KMS-11 (cell line): ENCODE measurements at regions not wholly inside any gene's neighbourhood (a gene's known extent, or its start where the extent isn't known, plus 50 kb on each side); places are given as distances from the start of the nearest gene placed in this dataset.
"Not testable (repeated sequence)": the region's sequence is repeated elsewhere in the genome, so short reads cannot be mapped to it uniquely, and the experiment has no call there.

Experiments
- H2AFZ ChIP-seq: fragments of 200-600 bp; sonication (generic); 2 replicates; pipeline ENCODE4 v1.6.1; 2016; ENCODE audit warnings: antibody characterized with exemption, mixed run types, low read depth
- H3K27ac ChIP-seq: fragments of 200-600 bp; sonication (generic); 2 replicates; pipeline ENCODE4 v1.6.1; 2016; ENCODE audit warnings: mild to moderate bottlenecking, mixed run types
- H3K27me3 ChIP-seq: fragments of 200-600 bp; sonication (generic); 2 replicates; pipeline ENCODE4 v1.6.1; 2017; ENCODE audit warnings: mild to moderate bottlenecking, low read depth, mixed run types, moderate library complexity; ENCODE audit not compliant: insufficient read depth
- H3K36me3 ChIP-seq: fragments of 200-600 bp; sonication (generic); 2 replicates; pipeline ENCODE4 v1.6.1; 2017; ENCODE audit warnings: mild to moderate bottlenecking, mixed run types; ENCODE audit not compliant: insufficient read depth
- H3K4me1 ChIP-seq: fragments of 200-600 bp; sonication (generic); 2 replicates; pipeline ENCODE4 v1.6.1; 2016; ENCODE audit warnings: mild to moderate bottlenecking, low read depth, mixed run types; ENCODE audit not compliant: poor library complexity, severe bottlenecking
- H3K4me2 ChIP-seq: fragments of 200-600 bp; sonication (generic); 2 replicates; pipeline ENCODE4 v1.7.0; 2016; ENCODE audit warnings: mild to moderate bottlenecking, mixed run types
- H3K4me3 ChIP-seq: fragments of 200-600 bp; sonication (generic); IDR thresholded peaks from 2 replicates; pipeline ENCODE4 v1.6.1; 2017; ENCODE audit warnings: low read depth, low read length, mixed read lengths; ENCODE audit not compliant: insufficient read depth
- H3K79me2 ChIP-seq: fragments of 200-600 bp; sonication (generic); 2 replicates; pipeline ENCODE4 v1.6.1; 2016; ENCODE audit warnings: low read depth, mixed run types; ENCODE audit not compliant: insufficient read depth
- H3K9ac ChIP-seq: fragments of 200-600 bp; sonication (generic); 2 replicates; pipeline ENCODE4 v1.6.1; 2016; ENCODE audit warnings: mild to moderate bottlenecking, mixed run types
- H4K20me1 ChIP-seq: fragments of 200-600 bp; sonication (generic); 2 replicates; pipeline ENCODE4 v1.6.1; 2016; ENCODE audit warnings: mild to moderate bottlenecking, mixed run types; ENCODE audit not compliant: insufficient read depth
- TF ChIP-seq, protein P1 (sequence below): fragments of 200-600 bp; sonication (generic); conservative IDR thresholded peaks from 2 replicates; pipeline ENCODE4 v1.6.1; 2017; ENCODE audit warnings: low read depth, mild to moderate bottlenecking, antibody characterized with exemption, low read length, moderate library complexity, mixed read lengths

- TF ChIP-seq, protein P1, sequence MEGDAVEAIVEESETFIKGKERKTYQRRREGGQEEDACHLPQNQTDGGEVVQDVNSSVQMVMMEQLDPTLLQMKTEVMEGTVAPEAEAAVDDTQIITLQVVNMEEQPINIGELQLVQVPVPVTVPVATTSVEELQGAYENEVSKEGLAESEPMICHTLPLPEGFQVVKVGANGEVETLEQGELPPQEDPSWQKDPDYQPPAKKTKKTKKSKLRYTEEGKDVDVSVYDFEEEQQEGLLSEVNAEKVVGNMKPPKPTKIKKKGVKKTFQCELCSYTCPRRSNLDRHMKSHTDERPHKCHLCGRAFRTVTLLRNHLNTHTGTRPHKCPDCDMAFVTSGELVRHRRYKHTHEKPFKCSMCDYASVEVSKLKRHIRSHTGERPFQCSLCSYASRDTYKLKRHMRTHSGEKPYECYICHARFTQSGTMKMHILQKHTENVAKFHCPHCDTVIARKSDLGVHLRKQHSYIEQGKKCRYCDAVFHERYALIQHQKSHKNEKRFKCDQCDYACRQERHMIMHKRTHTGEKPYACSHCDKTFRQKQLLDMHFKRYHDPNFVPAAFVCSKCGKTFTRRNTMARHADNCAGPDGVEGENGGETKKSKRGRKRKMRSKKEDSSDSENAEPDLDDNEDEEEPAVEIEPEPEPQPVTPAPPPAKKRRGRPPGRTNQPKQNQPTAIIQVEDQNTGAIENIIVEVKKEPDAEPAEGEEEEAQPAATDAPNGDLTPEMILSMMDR, result no peak
- H3K36me3 ChIP-seq, result no peaks in the 10 kb centered on the region
- no peak overlapping the region for H3K27ac ChIP-seq
- no peaks in the 10 kb centered on the region for H3K4me1 ChIP-seq
- no peaks in the 10 kb centered on the region for H3K79me2 ChIP-seq
- no peak overlapping the region for H3K9ac ChIP-seq
- no peak overlapping the region for H2AFZ ChIP-seq
- H3K4me3 ChIP-seq, result no peak overlapping the region
- H3K27me3 ChIP-seq, result peaks cover 26% of the 10 kb centered on the region; the same call in 1 of the 2 replicates
- no peak overlapping the region for H3K4me2 ChIP-seq
- no peaks in the 10 kb centered on the region for H4K20me1 ChIP-seq
These were observed 161.4 kb downstream of the LAT start for GRCh38 chr16:29146266-29146665.

GRCh38 chr16:29145486-29146225 lies 160.8 kb downstream of the LAT start:
- H3K4me1 ChIP-seq, H3K36me3 ChIP-seq, H2AFZ ChIP-seq, H3K4me2 ChIP-seq, H3K27ac ChIP-seq, H4K20me1 ChIP-seq, H3K4me3 ChIP-seq, H3K9ac ChIP-seq, H3K79me2 ChIP-seq: not testable (repeated sequence)
- peaks cover 21% of the 10 kb centered on the region; the same call in 1 of the 2 replicates for H3K27me3 ChIP-seq

DNA sequence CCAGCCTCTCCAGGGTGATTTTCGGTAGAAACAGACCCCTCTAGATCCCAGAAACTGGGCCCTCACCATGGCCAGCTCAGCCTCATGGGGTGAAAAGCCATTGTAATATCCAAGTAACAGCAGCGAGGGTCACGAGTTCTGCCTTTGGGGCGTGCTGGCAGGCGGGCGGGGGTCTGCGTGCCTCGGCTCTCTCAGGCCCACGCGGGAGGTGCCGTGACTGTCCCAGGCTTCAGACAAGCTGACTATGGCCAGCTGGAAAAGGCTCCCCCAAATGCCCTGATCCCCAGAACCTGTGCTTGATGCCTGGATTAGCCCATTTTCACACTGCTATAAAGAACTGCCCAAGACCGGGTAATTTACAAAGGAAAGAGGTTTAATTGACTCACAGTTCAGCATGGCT lies 160.2 kb downstream of the LAT start:
- H3K4me1 ChIP-seq, H3K4me3 ChIP-seq, H3K79me2 ChIP-seq, H3K4me2 ChIP-seq, H3K36me3 ChIP-seq, H4K20me1 ChIP-seq, H3K27ac ChIP-seq, H3K9ac ChIP-seq, H2AFZ ChIP-seq: not testable (repeated sequence)
- peaks cover 21% of the 10 kb centered on the region; the same call in 1 of the 2 replicates for H3K27me3 ChIP-seq

DNA sequence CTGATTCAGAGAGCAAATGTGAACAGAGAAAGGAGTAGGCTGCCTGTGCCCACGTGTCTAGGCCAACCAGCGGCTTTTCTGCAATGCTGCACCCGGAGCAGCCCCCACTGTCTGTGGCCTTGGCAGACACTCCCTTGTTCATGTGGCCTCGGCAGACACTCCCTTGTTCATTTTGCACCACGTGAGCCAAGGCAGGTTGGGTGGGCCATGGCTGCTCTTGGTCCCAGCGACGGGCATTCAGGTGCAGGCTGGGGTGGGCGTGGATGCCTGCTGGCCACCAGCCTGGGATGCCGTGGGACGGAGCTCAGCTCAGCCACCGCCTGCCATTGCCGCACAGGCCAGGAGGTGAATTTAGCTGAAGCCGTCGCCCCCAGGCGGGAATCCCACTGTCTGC lies 159.8 kb downstream of the LAT start:
- H3K9ac ChIP-seq, H3K79me2 ChIP-seq, H3K4me3 ChIP-seq, H3K27ac ChIP-seq, H3K36me3 ChIP-seq, H3K4me2 ChIP-seq, H3K4me1 ChIP-seq, H2AFZ ChIP-seq, H4K20me1 ChIP-seq: not testable (repeated sequence)
- H3K27me3 ChIP-seq, result peaks cover 17% of the 10 kb centered on the region; the same call in 1 of the 2 replicates

- H3K36me3 ChIP-seq, H2AFZ ChIP-seq, H3K4me2 ChIP-seq, H3K79me2 ChIP-seq, H3K4me3 ChIP-seq, H3K4me1 ChIP-seq, H4K20me1 ChIP-seq, H3K27ac ChIP-seq, H3K9ac ChIP-seq: not testable (repeated sequence)
- H3K27me3 ChIP-seq, result peaks cover 10% of the 10 kb centered on the region; the same call in 1 of the 2 replicates
These were observed 159.2 kb downstream of the LAT start for GRCh38 chr16:29143739-29144668.

DNA sequence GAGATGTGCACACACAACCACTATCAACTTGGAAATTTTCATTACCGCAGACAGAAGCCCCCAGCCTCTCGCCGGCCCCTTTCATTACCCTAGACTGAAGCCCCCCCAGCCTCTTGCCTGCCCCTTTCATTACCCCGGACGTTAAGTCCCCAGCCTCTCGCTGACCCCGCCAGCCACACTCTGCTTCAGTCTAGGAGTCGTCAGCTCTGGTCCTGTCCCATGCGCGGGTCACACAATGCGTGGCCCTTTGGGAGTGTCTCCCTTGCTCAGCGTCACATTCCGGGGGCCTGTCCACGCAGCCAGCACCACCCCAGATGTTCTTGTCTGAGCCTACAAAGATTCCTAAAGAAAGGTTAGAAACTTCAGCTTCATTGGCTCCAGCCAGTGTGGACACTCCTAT lies 157.7 kb downstream of the LAT start:
- H3K4me3 ChIP-seq, H3K4me1 ChIP-seq: not testable (repeated sequence)

More for the DNA sequence above, 157.7 kb downstream of the LAT start:
- not testable (repeated sequence) for H2AFZ ChIP-seq, H4K20me1 ChIP-seq, H3K27ac ChIP-seq, H3K9ac ChIP-seq, H3K36me3 ChIP-seq, H3K79me2 ChIP-seq, H3K4me2 ChIP-seq, H3K27me3 ChIP-seq
